ENCODE measurements at regions not wholly inside any gene's neighbourhood (a gene's known extent, or its start where the extent isn't known, plus 50 kb on each side); places are given as distances from the start of the nearest gene placed in this dataset.

DNA sequence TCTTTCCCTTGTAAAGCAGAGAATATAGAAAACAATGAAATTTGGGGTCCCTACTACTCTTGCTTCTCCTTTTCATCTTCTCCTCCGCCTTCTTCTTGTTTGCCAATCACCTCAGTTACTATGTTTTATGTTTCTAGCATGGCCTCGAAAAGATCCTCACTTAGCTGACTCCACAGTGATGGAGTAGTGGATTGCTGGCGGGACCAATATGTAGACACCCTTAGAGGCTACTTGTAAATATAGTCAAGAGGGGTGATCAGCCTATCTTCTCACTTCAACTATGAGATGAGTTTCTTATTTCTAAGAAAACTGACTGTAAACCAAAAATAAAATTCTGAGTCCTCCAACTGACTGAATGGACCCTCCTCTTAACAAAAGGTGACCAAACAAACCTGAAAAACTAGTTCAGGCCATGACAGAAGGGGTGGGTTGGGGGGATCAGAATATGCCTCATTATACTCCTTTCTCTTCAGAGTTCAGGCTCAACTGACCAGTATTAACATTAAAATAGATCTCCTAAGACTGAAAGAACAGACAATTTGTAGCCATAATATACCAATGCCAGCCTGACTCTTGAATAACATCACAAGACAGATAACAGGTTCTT lies 829.0 kb downstream of the TLE4 start:
- intact Hi-C loops (cut with micrococcal nuclease), result no loop called here

DNA sequence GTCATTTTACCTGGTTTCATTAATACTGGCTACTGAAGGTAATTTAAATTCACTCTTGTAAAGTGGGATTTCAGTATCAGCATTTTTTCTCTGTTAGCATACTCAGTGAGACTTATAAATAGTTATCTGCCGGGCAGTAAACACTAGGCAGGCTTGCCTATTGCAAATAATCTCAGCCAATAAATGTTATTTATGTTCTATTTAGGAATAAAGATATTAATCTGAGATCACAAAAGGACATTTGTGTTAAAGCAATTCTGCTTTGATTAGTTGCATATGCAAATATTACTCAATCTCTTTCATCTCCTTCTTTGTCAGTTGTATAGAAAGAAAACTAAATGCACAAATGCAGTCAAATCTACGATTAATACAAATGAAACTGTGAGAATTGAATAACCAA lies 827.8 kb downstream of the TLE4 start:
- intact Hi-C loops (cut with micrococcal nuclease), result no loop called here

DNA sequence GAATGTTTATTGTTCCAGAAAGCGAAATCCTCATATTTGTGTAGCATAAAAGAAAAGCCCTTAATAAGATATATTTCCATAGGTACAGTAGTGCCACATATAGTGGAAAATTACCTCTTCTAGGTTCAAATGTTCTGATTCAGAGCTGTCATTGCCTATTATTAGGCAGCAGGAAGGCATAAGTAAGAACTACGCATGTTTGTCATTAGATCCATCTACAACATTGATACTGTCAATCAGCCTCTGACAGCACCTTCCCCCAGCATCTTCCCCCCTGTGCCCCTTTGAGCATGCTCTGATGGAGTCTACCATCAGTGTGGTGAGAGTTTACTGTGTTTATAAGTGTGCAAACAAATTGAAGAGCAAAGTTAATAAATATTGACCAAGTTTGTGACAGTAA lies 816.1 kb downstream of the TLE4 start:
- intact Hi-C loops (cut with micrococcal nuclease), result no loop called here

DNA sequence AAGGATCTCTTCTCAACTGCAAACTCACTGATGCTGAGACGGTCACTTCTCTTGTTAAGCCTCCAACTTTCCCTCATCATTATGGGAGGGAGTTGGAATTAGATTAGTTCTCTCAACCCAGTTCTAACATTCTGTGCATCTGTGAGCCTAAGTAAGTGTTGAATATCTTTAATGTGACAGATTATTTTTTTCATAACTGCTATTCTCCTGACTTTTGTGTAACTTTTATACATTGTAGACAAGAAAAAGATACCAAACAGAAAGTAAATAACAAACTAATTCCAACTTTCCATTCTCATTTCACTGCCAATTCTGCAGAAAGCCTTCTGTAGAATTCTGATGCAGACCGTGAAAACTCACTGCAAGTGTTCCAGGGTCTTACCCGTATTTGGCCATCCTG lies 813.5 kb downstream of the TLE4 start:
- intact Hi-C loops (cut with micrococcal nuclease), result no loop called here

DNA sequence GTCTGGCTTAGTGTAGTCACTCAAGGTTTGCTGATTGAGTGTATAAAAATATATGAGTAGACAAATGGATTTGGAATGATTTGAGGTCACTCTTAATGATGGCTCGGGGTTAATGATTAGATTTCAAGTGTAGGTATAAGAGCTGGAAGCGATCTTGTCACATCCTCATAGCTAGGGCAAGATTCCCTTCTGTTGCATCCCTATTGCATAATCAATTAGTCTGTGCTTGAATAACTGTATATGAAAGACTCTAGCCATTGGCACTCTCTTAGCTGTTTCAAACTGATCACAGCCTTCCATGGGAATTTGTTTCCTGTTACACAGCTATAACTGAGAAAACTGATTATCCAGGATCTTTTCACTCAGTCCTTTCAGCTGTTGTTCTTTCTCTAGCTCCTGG lies 811.6 kb downstream of the TLE4 start:
- intact Hi-C loops (cut with micrococcal nuclease), result no loop called here

DNA sequence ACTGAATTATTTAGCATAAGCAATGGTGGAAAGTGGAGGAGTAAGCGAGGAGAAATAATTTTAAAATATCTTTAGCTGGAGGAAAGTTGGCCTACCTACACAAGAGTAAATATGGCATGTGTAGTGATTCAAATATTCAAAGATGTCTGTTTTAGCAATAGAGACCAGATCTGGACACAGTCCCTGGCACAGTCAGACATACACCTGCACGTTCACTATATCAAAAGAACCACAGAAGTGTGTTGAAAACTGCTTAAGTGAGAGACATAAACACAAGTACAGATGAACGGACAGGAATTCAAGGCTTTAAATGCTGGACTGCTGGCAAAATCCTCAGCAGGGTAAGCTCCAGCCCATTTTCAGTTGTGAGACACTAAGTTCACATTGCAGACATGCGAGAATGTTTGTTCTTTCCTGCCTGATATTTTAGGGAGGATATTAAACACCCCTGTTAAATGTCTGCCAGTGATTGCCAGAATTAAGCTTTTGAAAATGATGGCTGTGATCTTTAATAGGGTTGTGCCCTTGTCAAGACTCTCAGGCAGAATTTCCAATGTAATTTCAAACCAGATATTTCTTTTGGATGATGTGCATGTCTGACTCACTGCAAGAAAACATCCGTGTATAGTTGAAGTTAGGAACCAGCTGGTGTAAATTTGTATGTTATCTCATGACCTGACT lies 810.6 kb downstream of the TLE4 start:
- intact Hi-C loops (cut with micrococcal nuclease), result no loop called here

DNA sequence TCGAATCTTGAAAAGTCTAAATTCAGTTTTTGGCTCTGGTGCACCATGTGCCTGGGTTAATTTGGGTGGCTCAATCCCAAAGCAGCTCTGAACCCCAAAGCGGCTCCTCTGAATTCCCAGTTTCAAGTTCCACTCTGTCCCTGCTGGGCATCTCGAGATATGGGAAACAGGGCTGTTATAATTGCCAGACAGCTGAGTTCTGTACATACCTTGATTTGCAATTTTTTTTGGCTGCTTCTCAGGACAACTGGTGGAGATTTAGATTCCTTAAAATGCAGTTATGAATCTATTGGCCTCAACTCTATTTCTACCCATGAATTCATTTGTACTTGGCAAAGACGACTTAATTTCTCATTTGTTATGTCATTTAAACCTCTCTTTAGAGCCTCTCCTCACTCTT lies 808.5 kb downstream of the TLE4 start:
- intact Hi-C loops (cut with micrococcal nuclease), result no loop called here

DNA sequence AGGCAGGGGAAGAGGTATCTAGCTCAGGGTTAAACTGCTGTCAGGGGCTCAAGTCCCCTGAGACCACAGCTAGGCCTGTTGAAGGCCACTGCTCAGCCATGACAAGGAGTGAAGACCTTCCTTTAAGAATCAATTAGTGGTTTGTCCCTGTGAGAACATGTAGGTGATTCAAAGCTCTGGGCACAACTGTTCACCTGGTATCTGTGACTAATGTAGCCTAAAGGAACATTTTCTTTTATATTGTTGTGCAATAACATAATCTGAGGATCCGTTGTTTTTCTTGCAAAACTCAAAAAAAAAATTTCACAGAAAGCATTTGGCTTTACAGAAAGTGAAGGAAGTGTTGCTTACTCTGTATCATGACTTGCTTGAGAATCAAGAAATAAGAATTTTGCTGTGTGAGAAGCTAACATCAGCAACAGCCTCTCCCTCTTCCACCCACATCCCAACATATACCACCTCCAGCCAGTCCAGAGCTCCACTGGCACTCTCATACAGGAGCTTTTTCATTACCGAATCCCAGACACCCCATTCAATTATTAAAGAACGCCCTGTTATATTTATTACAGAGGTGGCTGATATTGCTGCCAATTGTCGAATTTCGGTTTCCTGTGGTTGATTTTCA lies 807.0 kb downstream of the TLE4 start:
- intact Hi-C loops (cut with micrococcal nuclease), result no loop called here

DNA sequence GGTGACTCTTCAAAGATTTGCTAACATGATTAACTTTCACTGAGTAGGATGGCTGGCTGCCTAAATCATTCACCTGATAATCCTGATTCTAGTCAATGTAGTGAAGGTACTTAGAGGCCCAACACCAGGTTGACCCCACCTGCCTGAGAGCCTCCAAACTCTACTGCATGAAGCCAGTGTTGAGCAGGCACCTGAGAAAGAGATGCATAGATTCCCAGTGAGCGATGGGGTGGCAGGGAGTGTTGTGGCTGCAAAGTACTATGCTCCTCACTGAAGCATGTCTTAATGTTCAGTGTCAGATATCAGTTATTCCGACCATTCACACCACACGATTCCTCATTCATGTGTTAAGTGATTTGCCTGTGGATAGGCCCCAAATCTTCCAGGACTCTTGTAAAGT lies 804.4 kb downstream of the TLE4 start:
- intact Hi-C loops (cut with micrococcal nuclease), result no loop called here

DNA sequence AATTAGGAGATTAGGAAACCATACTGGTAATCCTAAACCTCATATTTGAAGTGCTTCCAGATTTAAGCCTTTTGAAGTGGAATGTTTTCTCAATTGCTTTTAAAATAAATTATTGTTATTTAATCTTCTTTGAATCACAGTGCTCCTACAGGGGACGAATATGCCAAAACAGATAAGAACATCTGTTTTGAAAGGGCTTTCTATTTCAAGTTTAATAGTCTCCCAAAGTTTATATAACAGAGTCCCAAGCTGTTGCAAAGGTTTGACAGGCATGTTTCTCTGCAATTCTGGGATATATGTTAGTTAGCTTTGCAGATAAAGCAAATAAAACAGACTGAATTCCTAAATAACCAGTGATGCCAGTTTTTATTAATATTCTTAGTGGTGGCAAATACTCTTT lies 803.7 kb downstream of the TLE4 start:
- intact Hi-C loops (cut with micrococcal nuclease), result no loop called here

DNA sequence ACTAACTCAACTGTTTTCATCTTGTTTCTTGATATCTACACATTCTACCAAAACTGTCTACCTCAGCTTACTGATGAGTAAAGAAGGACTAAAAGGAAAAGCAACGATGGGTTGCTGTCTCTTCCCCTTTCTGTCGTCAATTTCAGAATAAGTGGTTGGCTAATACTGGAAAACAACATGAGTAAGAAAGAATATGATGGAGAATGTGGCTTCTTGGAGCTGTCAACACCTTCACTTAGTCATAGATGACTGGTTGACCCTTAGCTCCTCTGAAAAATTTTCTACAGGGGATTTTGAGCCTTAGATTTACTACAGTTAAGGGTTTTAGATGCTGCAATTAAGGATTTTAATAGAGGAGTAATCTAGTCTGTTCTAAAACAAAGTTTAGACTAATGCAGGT lies 797.9 kb downstream of the TLE4 start:
- intact Hi-C loops (cut with micrococcal nuclease), result no loop called here

DNA sequence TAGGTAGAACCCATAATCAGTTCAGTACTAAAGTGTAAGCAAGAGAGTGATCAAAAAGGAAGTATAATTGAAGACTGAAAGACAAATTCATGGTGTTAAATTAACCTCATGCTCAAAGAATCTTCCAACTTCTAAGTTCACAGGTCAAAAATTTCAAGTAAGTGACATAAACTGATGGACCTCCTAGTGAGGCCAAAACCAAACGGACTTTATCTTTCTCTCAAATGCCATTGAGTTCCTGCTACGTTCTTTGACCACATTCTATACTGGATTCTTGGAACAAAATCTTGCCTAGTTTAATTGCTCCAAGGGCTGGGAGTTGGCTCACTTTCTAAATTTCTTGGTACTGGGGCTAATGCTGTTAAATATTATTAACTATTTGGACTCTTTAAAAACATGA lies 794.9 kb downstream of the TLE4 start:
- intact Hi-C loops (cut with micrococcal nuclease), result no loop called here

DNA sequence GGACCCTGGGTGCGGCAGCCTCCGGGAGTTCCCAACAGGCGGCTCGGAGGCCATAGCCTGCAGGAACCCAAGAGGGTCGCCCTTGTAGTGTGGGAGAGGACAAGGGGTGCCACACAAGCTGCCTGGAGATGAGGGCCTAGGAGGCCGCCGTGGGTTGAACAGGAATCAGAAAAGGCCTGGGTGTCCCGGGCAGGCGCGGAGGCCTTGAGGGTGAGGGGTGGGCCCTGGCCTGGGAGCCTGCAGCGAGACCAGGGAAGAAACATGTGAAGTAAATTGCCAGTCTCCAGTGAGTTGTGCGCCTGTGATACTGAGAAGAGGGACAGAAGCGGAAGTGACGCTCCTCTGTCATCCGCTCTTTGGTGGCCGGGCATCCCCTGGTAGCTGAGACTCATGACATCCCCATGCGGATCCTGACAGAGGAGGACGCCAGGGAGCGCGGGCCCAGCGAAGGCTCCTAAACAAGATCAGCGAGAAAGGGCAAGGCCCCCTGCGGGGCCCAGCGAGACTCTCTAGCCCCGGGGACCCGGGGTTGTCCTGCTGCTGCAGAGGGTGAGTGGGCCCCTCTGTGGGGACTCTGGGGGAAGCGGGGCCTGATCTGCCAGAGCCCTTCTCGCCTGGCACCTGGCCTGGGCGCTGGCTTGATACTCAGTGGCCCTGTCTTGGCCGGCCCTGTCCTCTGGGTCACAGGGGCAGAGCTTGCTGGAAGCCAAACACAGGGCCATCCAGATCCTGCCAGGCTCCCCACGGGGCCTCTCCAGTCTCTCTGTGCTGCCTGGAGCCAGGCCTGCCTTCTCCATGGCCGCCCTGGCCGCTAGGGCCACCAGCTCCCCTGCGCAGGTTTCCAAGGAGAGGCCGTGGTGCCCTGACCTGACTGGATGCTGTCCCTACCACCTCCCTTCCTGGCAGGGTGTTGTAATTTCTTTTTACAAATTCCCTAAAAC lies 788.4 kb downstream of the TLE4 start:
- intact Hi-C loops (cut with micrococcal nuclease), result no loop called here

DNA sequence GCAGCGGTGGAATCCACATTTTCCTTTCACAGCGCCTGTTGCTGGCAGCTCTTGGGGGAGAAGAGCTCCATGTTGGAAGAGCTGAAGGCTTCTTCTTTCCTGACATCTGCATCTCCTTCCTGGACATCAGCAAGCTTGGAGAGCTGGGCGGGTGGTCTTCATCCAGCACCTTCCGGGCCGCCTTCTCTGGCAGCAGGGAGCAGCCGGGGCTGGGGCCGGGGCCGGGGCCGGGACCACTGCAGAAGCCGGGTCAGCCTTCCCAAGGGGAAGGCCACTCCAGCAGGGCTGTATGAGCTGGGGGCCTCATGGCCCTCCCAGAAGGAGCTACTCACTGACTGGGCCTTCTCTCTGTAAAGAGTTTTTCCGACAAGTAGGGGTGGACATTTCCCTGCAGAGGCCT lies 787.5 kb downstream of the TLE4 start:
- intact Hi-C loops (cut with micrococcal nuclease), result no loop called here

DNA sequence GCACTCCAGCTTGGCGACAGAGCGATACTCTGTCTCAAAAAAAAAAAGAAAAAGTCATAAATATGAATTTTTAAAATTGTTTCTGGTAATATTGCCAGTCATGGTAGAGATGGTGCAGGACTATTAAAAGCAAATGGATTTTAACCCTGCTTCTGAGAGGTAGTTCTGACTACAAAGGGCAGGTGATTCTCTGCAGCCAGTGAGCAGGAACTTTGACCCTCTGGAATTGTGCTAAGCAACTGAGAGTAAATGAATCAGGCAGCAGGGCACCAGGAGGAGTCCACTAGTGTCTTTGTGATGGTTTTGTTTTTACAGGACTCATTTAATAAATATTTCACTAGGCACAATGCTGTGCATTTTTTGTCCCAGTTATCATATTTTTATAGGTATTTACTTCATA lies 781.2 kb downstream of the TLE4 start:
- intact Hi-C loops (cut with micrococcal nuclease), result no loop called here

DNA sequence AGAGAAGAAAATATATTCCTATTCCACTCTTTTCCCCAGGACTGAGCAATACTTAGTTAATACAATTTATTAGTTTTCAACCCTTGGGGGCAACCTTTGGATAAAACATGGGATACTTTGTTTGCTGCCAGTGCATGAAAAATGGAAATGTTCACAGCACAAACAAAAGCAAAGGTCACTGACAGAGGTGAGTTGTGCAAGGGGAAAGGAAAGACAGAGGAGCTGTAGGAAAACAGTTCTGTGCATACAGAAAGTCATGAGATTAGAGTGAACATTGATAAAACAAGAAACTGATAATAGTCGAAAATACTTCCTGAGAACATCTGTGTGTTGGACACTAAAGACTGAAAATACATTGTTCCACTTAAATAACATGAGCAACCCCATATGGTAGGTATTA lies 779.8 kb downstream of the TLE4 start:
- intact Hi-C loops (cut with micrococcal nuclease), result no loop called here

DNA sequence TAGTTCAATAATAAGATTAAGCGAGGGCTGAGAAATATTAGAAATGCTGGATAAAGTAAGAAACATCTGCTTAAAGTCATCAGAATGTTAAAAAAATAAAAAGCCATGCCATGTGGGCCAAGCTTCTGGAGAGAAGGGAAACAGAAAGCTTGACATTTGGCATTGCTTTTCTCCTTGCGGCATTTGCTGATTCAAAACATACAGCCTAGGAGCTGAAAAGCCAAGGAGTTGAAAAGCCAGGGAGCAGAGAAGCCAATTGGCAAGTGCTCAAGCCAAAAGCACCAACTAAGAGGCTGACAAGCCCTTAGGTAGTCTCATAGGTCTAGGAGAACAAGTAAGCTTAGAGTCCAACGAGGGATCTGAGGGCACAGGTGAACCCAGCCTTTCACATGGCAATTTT lies 754.3 kb downstream of the TLE4 start:
- intact Hi-C loops (cut with micrococcal nuclease), result no loop called here

DNA sequence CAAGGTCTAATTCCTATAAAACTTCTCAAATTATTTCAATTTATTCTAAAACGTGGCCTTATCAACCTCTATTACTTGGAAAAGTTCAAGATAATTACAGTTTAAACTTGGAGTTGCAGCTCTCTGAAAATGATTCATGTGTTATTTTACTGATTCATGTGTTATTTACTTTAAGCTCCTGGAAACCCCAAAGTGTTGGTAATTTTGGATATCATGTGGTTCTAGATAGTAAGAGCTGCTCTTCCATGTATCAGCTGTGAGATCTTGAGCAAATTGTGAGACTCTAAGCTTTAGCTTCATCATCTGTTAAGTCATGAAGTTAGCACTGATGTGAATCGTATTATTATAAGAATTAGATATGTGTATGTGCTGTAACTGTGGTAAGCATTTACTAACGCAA lies 749.2 kb downstream of the TLE4 start:
- intact Hi-C loops (cut with micrococcal nuclease), result no loop called here

DNA sequence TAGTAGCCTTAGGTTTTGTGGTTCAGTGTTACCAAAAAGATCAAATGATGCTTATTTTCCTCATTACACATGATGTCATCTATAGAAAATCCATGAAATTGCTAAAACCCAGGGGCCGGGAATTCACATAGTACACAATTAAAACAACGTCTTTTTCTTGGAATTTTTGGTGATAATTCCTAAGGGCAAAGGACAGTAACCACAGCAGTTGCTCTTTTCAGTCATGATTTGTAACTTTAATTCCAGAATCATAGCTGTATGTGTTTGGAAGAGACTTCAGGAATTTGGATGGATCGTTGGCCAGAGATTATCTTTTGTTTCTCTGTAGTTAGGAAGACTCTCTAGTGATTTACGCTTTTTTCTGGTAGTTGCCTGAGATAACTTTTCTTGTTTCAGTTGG lies 748.7 kb downstream of the TLE4 start:
- intact Hi-C loops (cut with micrococcal nuclease), result no loop called here

DNA sequence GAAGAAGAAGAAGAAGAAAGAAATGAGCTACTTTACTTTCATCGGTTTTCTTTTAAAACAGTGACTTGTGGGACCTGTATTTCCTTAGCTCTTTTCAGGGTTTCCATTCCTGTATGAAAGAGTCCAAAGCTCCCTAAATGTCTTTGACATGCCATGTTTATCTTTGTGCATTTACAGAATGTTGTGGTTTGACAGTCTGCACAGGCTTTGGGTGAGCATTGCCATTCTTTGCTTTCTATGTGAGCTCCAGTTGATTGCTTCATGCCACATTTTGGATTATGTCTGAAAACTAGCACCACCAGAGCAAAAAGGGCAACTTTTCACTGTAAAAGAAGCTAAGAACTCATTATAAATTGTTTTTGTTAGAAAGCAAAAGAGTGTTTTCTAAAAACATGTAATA lies 733.4 kb downstream of the TLE4 start:
- intact Hi-C loops (cut with micrococcal nuclease), result no loop called here

DNA sequence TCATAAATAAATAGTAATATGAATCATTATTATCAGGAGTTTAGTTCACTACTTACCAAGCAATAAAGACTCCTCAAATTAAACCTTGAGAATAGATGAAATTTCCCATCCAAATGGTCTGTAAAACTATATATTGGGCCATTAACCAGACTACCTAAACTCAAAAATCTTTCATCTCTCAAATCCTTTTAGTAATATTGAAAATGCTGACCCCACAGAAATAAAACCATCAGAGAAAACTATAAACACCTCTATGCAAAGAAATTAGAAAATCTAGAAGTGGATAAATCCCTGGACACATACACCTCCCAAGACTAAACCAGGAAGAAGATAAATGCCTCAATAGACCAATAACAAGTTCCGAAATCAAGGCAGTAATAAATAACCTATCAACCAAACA lies 723.2 kb downstream of the TLE4 start:
- intact Hi-C loops (cut with micrococcal nuclease), result no loop called here

DNA sequence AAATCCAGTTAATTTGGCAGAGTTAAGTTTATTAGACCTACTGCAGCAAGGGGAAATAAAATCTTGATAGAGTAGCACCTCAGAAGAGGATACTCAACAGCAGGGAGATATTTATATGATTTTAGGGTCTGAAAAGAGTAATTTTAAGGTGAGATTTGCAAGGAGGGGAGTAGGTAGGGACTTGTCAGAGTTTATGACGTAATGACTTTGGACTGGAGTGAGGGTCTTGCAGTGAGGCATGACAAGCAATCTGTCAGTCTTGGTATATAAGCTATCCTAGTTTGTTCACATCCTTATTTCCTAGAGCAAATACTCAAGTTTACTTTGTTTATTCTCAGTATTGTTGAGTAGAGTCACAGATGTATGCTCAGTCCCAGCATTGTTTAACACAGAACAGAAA lies 722.6 kb downstream of the TLE4 start:
- intact Hi-C loops (cut with micrococcal nuclease), result no loop called here
